ENCODE measurements at regions not wholly inside any gene's neighbourhood (a gene's known extent, or its start where the extent isn't known, plus 50 kb on each side); places are given as distances from the start of the nearest gene placed in this dataset.

DNA sequence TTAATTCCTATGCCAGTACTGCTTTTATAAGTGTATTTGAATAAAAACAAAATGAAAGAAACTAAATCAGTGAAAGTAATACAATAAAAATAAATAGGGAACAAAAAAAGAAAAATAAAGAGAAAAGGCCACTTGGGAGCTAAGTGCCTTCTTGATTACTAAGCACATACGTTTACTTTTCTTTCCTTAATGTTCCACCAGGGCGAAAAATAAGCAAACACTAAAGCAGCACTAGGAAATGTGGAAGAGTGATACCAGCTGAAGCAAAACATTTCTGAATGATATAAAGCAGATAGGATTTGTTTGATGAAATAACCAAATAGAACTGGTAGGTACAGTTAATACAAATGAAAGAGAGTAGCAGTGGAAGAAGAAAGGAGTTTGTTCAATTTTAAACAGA lies 132.8 kb upstream of the ZPLD1 start (continued):
- TF ChIP-seq RAD21 (IDR thresholded peaks at IDR 0.05; ENCODE audit: insufficient read depth, low read depth, low read length) (no peak), EED (IDR thresholded peaks at IDR 0.05; ENCODE audit: low read depth) (no peak), FOS (IDR thresholded peaks at IDR 0.05; ENCODE audit: borderline replicate concordance, extremely low read depth, insufficient read length) (no peak), IRF4 (IDR thresholded peaks at IDR 0.05; ENCODE audit: low read depth, low read length) (no peak)

DNA sequence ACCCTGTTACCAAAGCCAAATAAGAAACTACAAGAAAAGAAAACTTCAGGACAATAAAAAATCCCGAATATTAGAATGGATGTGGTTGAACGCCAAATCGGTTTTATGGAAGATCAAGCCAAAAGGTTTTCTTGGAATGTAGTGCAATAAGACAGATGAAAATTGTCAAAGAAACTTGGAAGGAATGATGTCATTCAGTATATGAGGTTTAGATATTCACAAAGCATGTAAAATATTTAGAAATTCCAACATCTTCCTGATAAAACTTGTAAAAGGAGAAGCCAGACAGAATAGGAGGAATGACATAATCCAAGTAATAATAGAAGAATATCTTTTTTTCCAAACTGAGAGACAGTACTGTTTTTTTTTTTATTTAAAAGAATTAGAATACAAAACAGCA lies 130.3 kb upstream of the ZPLD1 start:
- in situ Hi-C loops (cut with MboI), result no loop called here
- H3K9me3 ChIP-seq (replicated peaks; ENCODE audit: control insufficient read depth, insufficient read depth, low read length), result no peaks in the 10 kb centered on the region
- H3K4me3 ChIP-seq, result no peak overlapping the region
- no TSS peak for BruUV-seq (replicated peaks)
- DNase-seq (ENCODE audit: low read depth, low spot score) (no peak), ATAC-seq (no peak), FAIRE-seq (no peak)
- ChIA-PET RAD21 (ENCODE audit: unreplicated experiment) (no interaction called here), POLR2A (no interaction called here), CTCF (no interaction called here), SMC1A (ENCODE audit: uncharacterized antibody, unreplicated experiment) (no interaction called here)
- H3K36me3 ChIP-seq (ENCODE audit: control insufficient read depth in 2 of 2, insufficient read depth in 2 of 2, low read length in 1 of 2), result no peaks in the 10 kb centered on the region
- 54% methylated on average over 3 of the region's 3 CpGs for WGBS (ENCODE audit: insufficient coverage, insufficient replicate concordance, low lambda C conversion rate, missing lambda C conversion rate)
- intact Hi-C loops (cut with micrococcal nuclease; ENCODE audit: unreplicated experiment), result no loop called here
- H2AFZ ChIP-seq (ENCODE audit: control insufficient read depth, low read depth, low read length), result no peak overlapping the region
- H3K79me2 ChIP-seq (ENCODE audit: control insufficient read depth, insufficient read depth, low read length), result no peaks in the 10 kb centered on the region
- no peak overlapping the region for H3K4me2 ChIP-seq (ENCODE audit: control insufficient read depth, insufficient read depth)
- no peaks in the 10 kb centered on the region; a peak in 1 of 4 replicates for H3K27me3 ChIP-seq (replicated peaks in 1 of 2; ENCODE audit: control insufficient read depth in 2 of 2, insufficient read depth in 2 of 2, low read length in 1 of 2)
- H3K4me1 ChIP-seq (ENCODE audit: control insufficient read depth, insufficient read depth, low read length), result no peaks in the 10 kb centered on the region
- H3K27ac ChIP-seq (ENCODE audit: control insufficient read depth, insufficient read depth), result no peak overlapping the region
- no peaks in the 10 kb centered on the region for H4K20me1 ChIP-seq (ENCODE audit: control insufficient read depth, insufficient read depth)
- H3K9ac ChIP-seq (ENCODE audit: control insufficient read depth, insufficient read depth, low read length), result no peak overlapping the region
- TF ChIP-seq, protein P1, sequence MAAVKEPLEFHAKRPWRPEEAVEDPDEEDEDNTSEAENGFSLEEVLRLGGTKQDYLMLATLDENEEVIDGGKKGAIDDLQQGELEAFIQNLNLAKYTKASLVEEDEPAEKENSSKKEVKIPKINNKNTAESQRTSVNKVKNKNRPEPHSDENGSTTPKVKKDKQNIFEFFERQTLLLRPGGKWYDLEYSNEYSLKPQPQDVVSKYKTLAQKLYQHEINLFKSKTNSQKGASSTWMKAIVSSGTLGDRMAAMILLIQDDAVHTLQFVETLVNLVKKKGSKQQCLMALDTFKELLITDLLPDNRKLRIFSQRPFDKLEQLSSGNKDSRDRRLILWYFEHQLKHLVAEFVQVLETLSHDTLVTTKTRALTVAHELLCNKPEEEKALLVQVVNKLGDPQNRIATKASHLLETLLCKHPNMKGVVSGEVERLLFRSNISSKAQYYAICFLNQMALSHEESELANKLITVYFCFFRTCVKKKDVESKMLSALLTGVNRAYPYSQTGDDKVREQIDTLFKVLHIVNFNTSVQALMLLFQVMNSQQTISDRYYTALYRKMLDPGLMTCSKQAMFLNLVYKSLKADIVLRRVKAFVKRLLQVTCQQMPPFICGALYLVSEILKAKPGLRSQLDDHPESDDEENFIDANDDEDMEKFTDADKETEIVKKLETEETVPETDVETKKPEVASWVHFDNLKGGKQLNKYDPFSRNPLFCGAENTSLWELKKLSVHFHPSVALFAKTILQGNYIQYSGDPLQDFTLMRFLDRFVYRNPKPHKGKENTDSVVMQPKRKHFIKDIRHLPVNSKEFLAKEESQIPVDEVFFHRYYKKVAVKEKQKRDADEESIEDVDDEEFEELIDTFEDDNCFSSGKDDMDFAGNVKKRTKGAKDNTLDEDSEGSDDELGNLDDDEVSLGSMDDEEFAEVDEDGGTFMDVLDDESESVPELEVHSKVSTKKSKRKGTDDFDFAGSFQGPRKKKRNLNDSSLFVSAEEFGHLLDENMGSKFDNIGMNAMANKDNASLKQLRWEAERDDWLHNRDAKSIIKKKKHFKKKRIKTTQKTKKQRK (IDR thresholded peaks at IDR 0.05; ENCODE audit: low read depth, low read length), result no peak
- TF ChIP-seq, protein P2, sequence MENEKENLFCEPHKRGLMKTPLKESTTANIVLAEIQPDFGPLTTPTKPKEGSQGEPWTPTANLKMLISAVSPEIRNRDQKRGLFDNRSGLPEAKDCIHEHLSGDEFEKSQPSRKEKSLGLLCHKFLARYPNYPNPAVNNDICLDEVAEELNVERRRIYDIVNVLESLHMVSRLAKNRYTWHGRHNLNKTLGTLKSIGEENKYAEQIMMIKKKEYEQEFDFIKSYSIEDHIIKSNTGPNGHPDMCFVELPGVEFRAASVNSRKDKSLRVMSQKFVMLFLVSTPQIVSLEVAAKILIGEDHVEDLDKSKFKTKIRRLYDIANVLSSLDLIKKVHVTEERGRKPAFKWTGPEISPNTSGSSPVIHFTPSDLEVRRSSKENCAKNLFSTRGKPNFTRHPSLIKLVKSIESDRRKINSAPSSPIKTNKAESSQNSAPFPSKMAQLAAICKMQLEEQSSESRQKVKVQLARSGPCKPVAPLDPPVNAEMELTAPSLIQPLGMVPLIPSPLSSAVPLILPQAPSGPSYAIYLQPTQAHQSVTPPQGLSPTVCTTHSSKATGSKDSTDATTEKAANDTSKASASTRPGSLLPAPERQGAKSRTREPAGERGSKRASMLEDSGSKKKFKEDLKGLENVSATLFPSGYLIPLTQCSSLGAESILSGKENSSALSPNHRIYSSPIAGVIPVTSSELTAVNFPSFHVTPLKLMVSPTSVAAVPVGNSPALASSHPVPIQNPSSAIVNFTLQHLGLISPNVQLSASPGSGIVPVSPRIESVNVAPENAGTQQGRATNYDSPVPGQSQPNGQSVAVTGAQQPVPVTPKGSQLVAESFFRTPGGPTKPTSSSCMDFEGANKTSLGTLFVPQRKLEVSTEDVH (IDR thresholded peaks at IDR 0.05; ENCODE audit: low read depth, partially characterized antibody), result no peak
- TF ChIP-seq RCOR1 (conservative IDR thresholded peaks at IDR 0.05; ENCODE audit: low read depth, low read length) (no peak), NFXL1 (IDR thresholded peaks at IDR 0.05; ENCODE audit: borderline replicate concordance) (no peak), ZNF622 (IDR thresholded peaks at IDR 0.05) (no peak)
- TF ChIP-seq, protein P3, sequence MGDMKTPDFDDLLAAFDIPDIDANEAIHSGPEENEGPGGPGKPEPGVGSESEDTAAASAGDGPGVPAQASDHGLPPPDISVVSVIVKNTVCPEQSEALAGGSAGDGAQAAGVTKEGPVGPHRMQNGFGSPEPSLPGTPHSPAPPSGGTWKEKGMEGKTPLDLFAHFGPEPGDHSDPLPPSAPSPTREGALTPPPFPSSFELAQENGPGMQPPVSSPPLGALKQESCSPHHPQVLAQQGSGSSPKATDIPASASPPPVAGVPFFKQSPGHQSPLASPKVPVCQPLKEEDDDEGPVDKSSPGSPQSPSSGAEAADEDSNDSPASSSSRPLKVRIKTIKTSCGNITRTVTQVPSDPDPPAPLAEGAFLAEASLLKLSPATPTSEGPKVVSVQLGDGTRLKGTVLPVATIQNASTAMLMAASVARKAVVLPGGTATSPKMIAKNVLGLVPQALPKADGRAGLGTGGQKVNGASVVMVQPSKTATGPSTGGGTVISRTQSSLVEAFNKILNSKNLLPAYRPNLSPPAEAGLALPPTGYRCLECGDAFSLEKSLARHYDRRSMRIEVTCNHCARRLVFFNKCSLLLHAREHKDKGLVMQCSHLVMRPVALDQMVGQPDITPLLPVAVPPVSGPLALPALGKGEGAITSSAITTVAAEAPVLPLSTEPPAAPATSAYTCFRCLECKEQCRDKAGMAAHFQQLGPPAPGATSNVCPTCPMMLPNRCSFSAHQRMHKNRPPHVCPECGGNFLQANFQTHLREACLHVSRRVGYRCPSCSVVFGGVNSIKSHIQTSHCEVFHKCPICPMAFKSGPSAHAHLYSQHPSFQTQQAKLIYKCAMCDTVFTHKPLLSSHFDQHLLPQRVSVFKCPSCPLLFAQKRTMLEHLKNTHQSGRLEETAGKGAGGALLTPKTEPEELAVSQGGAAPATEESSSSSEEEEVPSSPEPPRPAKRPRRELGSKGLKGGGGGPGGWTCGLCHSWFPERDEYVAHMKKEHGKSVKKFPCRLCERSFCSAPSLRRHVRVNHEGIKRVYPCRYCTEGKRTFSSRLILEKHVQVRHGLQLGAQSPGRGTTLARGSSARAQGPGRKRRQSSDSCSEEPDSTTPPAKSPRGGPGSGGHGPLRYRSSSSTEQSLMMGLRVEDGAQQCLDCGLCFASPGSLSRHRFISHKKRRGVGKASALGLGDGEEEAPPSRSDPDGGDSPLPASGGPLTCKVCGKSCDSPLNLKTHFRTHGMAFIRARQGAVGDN (IDR thresholded peaks at IDR 0.05), result no peak
